ENCODE measurements at regions not wholly inside any gene's neighbourhood (a gene's known extent, or its start where the extent isn't known, plus 50 kb on each side); places are given as distances from the start of the nearest gene placed in this dataset.

GRCh38 chr11:36763187-36763586, 165.2 kb upstream of the RAG2 start:
- H2AFZ ChIP-seq (ENCODE audit: low read length) = no peak overlapping the region
- no peaks in the 10 kb centered on the region for H4K20me1 ChIP-seq (ENCODE audit: insufficient read depth, low read length)
- H3K27ac ChIP-seq (ENCODE audit: low read depth, low read length, poor library complexity, severe bottlenecking) = no peak overlapping the region
- no peak for TF ChIP-seq EZH2phosphoT487 (IDR thresholded peaks at IDR 0.05; ENCODE audit: borderline replicate concordance, low read depth, low read length)
- TF ChIP-seq CTCF (conservative IDR thresholded peaks at IDR 0.05; ENCODE audit: low read length) = no peak
- intact Hi-C loops (cut with micrococcal nuclease; ENCODE audit: unreplicated experiment) = no loop called here
- ChIA-PET CTCF (ENCODE audit: unreplicated experiment) (no interaction called here), POLR2A (no interaction called here)
- no peaks in the 10 kb centered on the region for H3K9me2 ChIP-seq (ENCODE audit: insufficient read depth, low read length)
- no peak overlapping the region for H3K4me2 ChIP-seq (ENCODE audit: low read length)
- no peaks in the 10 kb centered on the region for H3K4me1 ChIP-seq (ENCODE audit: insufficient read depth, low read length, poor library complexity, severe bottlenecking)
- no peak overlapping the region for H3K4me3 ChIP-seq (ENCODE audit: low read depth, low read length, poor library complexity, severe bottlenecking)
- no peaks in the 10 kb centered on the region for H3K79me2 ChIP-seq (ENCODE audit: insufficient read depth, low read depth, low read length)
- BruUV-seq (replicated peaks) = no TSS peak
- H3K9me3 ChIP-seq (ENCODE audit: low read length) = no peaks in the 10 kb centered on the region
- DNase-seq (ENCODE audit: low spot score) = no peak
- H3K36me3 ChIP-seq (ENCODE audit: insufficient read depth, low read length) = no peaks in the 10 kb centered on the region

- H2AFZ ChIP-seq (ENCODE audit: low read length) = no peak overlapping the region
- no peaks in the 10 kb centered on the region for H3K9me3 ChIP-seq (ENCODE audit: low read length)
- no peaks in the 10 kb centered on the region for H3K9me2 ChIP-seq (ENCODE audit: insufficient read depth, low read length)
- no peaks in the 10 kb centered on the region for H3K4me1 ChIP-seq (ENCODE audit: insufficient read depth, low read length, poor library complexity, severe bottlenecking)
- TF ChIP-seq CTCF (conservative IDR thresholded peaks at IDR 0.05; ENCODE audit: low read length) = no peak
- no peak for TF ChIP-seq EZH2phosphoT487 (IDR thresholded peaks at IDR 0.05; ENCODE audit: borderline replicate concordance, low read depth, low read length)
- H3K79me2 ChIP-seq (ENCODE audit: insufficient read depth, low read depth, low read length) = no peaks in the 10 kb centered on the region
- no peak overlapping the region for H3K4me2 ChIP-seq (ENCODE audit: low read length)
- intact Hi-C loops (cut with micrococcal nuclease; ENCODE audit: unreplicated experiment) = no loop called here
- no peak overlapping the region for H3K27ac ChIP-seq (ENCODE audit: low read depth, low read length, poor library complexity, severe bottlenecking)
- no peaks in the 10 kb centered on the region for H4K20me1 ChIP-seq (ENCODE audit: insufficient read depth, low read length)
- H3K4me3 ChIP-seq (ENCODE audit: low read depth, low read length, poor library complexity, severe bottlenecking) = no peak overlapping the region
- no peaks in the 10 kb centered on the region for H3K36me3 ChIP-seq (ENCODE audit: insufficient read depth, low read length)
- POLR2A ChIA-PET = no interaction called here
- no TSS peak for BruUV-seq (replicated peaks)
- DNase-seq (ENCODE audit: low spot score) = no peak
- CTCF ChIA-PET (ENCODE audit: unreplicated experiment) = no interaction called here
These were observed 159.0 kb upstream of the RAG2 start for GRCh38 chr11:36757075-36757474.

GRCh38 chr11:36753960-36754359, 155.9 kb upstream of the RAG2 start:
- Histone ChIP-seq H3K4me3 (ENCODE audit: low read depth, low read length, poor library complexity, severe bottlenecking) (no peak overlapping the region), H3K9me3 (ENCODE audit: low read length) (no peaks in the 10 kb centered on the region), H3K4me2 (ENCODE audit: low read length) (no peak overlapping the region), H3K27ac (ENCODE audit: low read depth, low read length, poor library complexity, severe bottlenecking) (no peak overlapping the region), H2AFZ (ENCODE audit: low read length) (no peak overlapping the region), H3K4me1 (ENCODE audit: insufficient read depth, low read length, poor library complexity, severe bottlenecking) (no peaks in the 10 kb centered on the region), H3K36me3 (ENCODE audit: insufficient read depth, low read length) (no peaks in the 10 kb centered on the region), H3K79me2 (ENCODE audit: insufficient read depth, low read depth, low read length) (no peaks in the 10 kb centered on the region), H3K9me2 (ENCODE audit: insufficient read depth, low read length) (no peaks in the 10 kb centered on the region), H4K20me1 (ENCODE audit: insufficient read depth, low read length) (no peaks in the 10 kb centered on the region)
- TF ChIP-seq EZH2phosphoT487 (IDR thresholded peaks at IDR 0.05; ENCODE audit: borderline replicate concordance, low read depth, low read length) (no peak), CTCF (conservative IDR thresholded peaks at IDR 0.05; ENCODE audit: low read length) (no peak)
- intact Hi-C loops (cut with micrococcal nuclease; ENCODE audit: unreplicated experiment) = no loop called here
- DNase-seq (ENCODE audit: low spot score) = no peak
- CTCF ChIA-PET (ENCODE audit: unreplicated experiment) = no interaction called here
- POLR2A ChIA-PET = no interaction called here
- BruUV-seq (replicated peaks) = no TSS peak

All from OCI-LY7 (cell line).